Right kidney (tissue), 1 donor: ENCODE measurements at regions not wholly inside any gene's neighbourhood (a gene's known extent, or its start where the extent isn't known, plus 50 kb on each side); places are given as distances from the start of the nearest gene placed in this dataset.

ENCODE experiments used
- DNase-seq: peaks from one replicate; pipeline ENCODE4 v3.0.0-alpha.2; 2016

DNA sequence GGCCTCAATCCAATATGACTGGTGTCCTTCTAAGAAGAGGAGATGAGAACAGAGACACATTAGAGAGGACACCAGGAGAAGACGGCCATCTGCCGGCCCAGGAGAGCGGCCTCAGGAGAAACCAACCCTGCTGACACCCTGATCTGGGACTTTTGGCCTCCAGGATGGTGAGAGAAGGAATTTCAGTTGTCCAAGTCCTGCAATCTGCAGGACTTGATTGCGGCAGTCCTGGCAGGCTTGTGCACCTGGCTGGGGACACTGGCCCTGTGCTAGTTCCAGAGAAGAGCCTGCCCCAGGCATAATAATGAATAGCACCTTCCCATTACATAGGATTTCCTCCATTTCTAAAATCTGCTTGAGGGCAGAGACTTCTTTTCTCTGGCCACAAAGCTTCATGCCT lies 409.9 kb upstream of the SHH start:
- no peak for DNase-seq

GRCh38 chr7:156220701-156221100 lies 408.4 kb upstream of the SHH start:
- DNase-seq = no peak

- no peak for DNase-seq
Measured at GRCh38 chr7:156220078-156220605, 407.9 kb upstream of the SHH start.

- no peak for DNase-seq
Measured at GRCh38 chr7:156219307-156220077, 407.2 kb upstream of the SHH start.

- no peak for DNase-seq
Measured at GRCh38 chr7:156218544-156219306, 406.5 kb upstream of the SHH start.

DNA sequence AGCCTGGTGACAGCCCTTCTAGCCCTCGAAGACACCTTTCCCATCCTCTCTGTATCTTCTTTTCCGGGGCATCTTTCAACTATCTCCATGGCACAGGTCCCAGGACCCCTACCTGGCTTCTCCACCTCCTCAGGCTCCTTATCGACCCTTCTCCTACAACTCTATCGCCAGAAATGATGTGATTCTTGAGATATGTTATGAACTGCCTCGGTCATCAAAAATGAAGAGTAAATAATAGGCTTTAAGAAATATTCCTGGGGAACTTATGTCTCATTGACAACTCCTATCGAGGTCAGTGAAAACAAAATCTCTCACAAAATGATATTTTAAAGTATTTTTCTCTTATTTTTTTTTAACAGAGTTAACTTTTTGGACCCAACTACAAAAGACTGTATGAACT lies 405.5 kb upstream of the SHH start:
- no peak for DNase-seq

GRCh38 chr7:156209087-156209486 lies 396.8 kb upstream of the SHH start:
- no peak for DNase-seq

DNA sequence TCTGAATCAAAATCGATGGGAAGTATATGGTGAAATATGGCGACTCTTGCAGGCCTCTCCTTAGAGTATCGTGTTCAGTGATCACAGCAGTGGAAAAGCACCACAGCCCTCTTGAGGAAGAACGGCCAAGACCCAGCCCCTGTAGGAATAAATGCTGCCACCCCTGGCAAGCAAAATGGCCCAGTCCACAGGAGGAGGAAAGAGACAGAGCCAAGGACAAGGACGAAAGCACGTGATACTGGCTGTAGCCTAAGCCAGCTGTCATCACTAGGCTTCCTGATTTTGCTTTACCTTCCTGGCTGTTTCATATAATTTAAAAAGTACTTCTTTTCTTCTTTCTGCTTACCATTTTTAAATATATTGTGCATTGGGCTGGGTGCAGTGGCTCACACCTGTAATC lies 395.0 kb upstream of the SHH start:
- DNase-seq = no peak

- no peak for DNase-seq
Measured at GRCh38 chr7:156206174-156206573, 393.9 kb upstream of the SHH start.

DNA sequence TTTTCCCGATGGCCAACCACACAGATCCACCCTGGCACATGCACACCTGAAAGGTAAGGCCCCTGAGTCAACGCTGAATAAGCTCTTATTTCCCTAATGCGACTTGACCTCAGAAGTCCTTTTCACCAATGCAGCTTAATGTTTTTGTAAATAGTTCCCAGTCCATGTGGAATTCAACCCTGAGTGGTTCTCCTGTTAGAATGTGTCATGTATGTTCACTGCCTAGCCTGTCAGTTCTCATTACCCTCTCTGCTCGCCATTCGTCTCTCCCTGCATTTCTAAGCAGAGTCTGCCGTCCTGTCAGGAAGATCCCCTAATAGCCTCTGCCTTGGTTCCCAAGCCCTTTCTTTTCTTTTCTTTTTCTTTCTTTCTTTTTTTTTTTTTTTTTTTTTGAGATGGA lies 392.6 kb upstream of the SHH start:
- no peak for DNase-seq

DNA sequence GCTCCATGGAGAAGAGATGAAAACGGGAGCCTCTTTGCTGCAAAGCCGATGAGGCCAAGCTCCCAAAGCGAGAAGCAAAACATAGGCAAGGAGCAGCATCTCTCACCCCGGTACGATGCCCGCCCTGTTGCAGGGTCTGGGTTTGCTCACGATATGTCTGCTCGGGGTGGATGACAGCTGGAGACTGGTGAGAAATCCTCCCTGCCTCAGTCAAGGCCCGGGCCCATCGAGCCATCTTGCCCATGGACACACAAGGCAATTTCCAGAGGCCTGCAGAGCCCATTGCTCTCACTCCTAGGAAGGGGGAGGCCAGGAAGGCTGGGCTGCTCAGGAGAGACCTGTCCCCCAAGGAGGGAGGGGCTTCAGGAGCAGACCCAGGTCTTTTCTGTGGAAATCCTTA lies 391.7 kb upstream of the SHH start:
- no peak for DNase-seq

DNA sequence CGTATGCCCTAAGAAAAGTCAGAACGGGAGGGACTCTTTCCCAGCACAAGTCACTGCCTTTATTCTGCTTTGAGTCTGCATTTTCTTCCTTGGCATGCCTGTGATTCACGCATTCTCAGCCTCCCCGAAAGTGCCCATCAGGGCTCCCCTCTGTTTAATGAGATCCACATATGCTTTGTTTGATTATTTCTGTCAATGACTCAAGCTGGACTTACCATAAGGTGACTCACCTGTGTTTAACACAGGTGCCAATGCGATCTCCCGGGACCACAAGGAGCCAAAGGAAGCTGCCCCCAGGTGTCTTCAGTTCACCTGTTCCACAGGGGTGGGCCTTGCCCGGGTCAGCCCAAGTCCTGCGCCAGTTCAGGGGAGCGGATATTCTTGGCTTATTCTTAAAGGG lies 386.0 kb upstream of the SHH start:
- DNase-seq = no peak

GRCh38 chr7:156196649-156197048 lies 384.4 kb upstream of the SHH start:
- DNase-seq = no peak

GRCh38 chr7:156195276-156195675 lies 383.0 kb upstream of the SHH start:
- no peak for DNase-seq

DNA sequence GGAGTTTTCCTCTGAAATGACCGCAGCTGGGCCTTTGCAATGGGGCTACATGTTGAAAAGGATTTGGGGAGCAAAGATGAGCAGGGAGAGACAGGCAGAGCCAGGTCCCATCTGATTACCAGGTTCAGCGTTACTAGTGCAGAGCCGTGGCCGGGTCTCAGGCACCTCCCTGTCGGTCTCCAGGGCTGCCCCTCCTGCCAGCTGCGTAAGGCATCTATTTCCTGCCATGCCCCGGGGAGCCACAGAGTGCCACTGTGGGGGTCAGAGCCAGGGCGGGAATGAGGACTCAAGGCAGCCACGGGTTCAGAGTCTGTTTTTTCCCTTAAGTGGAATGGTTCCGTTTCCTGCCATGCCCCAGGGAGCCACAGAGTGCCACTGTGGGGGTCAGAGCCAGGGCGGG lies 382.6 kb upstream of the SHH start:
- no peak for DNase-seq

DNA sequence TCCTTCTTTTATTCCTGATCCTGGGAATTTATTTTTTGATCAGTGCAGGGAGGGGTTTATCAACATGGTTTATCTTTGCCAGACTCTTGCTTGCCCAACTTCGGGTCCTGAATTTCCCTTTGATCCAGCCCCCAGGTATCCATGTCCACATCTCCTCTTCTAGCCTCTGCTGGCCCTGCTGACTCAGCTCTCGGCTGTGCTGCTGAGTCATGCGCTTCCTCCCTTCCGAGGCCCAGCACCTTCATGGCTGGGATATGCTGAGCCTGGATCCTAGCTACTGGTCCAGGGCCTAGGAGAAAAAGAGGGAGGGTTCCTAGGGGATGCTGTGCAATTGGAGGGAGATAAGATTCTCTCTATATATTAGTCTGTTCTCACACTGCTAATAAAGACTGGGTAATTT lies 380.7 kb upstream of the SHH start:
- DNase-seq = no peak

- DNase-seq = no peak
Measured at GRCh38 chr7:156191090-156191489, 378.8 kb upstream of the SHH start.

GRCh38 chr7:156185076-156185475 lies 372.8 kb upstream of the SHH start:
- DNase-seq = no peak

DNA sequence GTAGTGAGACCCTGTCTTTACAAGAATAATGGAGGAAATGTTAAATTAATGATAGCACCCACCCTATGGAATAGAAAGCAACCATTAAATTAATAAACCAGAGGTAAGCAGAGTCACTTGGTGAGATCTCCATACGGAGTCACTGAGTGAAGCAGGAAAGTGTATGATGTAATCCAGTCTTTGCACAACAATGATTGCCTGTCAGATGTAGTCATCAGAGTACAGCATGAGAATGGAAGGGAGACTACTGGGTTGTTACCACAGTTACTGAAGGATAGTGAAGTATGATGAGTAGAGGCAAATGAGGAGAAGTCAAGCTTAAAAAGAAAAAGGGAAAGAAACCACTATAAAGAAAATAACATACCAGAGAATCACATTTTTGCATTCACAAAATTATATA lies 371.9 kb upstream of the SHH start:
- no peak for DNase-seq

DNA sequence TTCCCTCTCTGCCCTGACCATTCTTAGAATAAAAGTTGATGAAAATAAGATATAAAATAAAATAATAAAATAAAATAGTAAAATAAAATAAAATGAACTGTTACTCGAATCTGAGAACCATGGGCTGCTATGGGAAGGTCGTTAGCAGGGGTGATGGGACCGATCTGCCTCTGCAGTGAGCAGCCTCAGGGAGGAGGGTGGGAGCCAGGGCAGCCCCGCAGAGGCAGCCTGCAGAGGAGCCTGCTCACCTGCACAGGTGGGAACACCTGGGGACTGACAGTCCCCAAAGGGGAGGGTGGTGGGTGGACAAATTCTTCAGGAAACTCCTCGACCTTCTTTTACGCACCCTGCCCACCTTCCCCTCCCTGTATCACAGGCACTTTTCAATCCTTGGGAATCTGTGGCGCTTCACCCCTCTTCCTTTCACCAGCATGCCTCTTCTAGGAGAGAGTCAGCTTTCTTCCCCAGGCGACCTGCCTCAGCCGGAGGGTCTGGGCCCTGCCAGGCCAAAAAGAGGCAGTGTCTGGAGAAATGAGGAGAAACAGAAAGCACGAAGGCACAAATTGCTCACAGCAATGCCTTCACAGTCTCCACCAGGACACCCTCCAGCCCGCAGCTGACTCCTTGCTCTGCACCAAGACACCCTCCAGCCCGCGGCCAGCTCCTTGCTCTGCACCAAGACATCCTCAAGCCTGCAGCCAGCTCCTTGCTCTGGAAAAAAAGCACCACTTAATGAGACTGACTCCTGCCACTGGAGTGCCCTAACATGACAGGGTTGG lies 368.4 kb upstream of the SHH start:
- no peak for DNase-seq

GRCh38 chr7:156179872-156180390 lies 367.7 kb upstream of the SHH start:
- no peak for DNase-seq

GRCh38 chr7:156178857-156179256 lies 366.6 kb upstream of the SHH start:
- DNase-seq = no peak

DNA sequence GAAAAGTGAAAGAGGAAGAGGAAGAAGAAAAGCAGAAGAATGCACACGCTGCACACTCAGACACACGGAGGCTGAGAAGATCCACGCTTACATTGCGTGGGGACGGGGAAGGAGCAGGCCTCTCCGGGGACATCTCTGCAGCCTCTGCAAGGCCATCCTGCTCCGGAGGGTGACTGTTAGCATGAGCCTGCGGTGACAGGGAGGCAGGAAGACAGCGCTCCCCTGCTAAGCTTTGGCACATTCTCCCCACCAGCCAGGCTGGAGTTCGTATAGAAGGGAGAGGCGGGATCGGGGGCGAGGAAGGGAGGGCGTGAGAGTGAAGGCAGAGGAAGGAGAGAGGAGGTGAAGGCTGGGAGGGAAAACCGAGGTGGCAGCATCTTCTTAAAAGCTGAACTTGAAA lies 366.0 kb upstream of the SHH start:
- no peak for DNase-seq
